GM19099 (cell line): ENCODE measurements at regions not wholly inside any gene's neighbourhood (a gene's known extent, or its start where the extent isn't known, plus 50 kb on each side); places are given as distances from the start of the nearest gene placed in this dataset.

Source experiments
- POLR2A ChIP-seq: IDR thresholded peaks from 3 replicates; pipeline ENCODE4 v1.6.1; 2011; ENCODE audit warnings: low read depth; ENCODE audit not compliant: insufficient read length; ENCODE audit errors: extremely low read depth

- TF ChIP-seq POLR2A = no peak
Measured at GRCh38 chr13:105363261-105364190, 1171.9 kb downstream of the EFNB2 start.

DNA sequence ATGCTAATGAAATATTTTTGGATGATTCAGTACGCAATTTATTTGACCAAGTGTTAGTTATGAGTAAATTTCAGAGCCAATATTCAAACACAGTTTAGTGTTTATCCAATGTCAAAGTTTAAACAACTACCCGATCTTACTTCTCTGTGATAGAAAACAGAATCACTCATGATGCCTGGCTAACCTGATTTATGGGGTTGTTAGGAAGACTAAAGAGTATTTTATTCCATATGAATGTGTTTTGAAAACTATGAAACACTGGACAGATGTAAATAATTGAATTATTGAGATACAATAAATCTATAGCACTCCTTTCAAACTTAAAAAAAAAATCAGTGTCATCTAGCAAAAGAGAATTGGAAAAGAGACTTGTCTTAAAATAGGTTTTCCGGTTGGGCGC is 1181.8 kb downstream of the EFNB2 start:
- no peak for TF ChIP-seq POLR2A

DNA sequence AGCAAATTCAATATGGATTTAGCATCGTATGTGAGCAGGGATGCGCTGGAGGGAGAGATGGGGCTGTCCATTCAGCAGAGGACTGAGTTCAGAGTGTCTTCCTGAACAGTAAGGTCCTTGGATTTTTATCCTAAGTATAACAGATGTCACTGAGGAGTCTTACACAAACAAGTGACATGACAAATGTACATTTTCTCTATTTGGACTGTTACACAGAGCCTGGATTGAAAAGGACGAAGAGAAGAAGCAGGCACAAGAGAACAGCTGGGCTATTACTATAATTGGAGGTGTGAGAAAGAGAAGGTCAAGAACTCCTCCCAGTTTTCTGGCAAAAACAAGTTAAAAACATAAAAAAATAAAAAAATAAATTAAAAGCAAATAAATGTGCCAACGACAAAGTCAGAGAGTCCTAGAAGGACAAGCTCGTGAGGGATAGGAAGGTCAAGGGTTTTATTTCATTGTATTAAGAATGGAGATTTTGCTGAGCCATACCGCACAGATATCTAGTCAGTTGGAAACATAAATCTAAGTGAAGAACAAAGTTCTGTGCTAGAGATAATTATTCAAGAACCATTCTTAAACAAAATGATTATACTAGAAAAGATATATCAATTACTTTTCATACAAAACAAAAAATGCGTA is 1186.3 kb downstream of the EFNB2 start:
- no peak for TF ChIP-seq POLR2A

DNA sequence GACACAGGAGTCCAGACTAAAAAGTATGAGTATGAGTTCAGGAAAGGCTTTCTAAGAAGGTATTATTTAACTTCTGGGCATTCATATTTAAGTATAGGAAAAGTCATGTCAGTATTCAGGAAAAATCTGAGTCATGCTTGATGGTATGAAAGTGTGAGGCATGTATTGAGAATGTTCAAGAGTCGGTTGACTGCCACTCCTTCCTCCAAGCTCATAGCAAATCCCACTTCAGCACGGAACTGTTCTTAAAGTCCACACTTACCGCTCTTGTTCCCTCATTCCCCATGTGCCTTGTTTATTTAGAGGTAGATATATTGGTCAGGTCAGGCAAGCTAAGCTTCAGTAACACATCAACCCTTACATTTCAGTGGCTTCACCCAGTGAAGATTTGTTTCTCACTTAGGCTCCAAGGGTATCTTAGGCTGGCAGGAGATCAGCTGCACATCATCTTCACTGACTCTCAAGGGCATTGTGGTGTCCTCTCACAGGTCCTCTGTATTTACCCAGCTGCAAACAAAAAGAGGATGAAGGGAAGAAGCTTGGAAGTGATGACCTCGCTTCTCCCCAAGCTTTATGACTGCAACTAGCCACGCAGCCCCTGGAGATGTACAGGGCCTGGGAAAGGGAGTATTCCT is 1189.2 kb downstream of the EFNB2 start:
- no peak for TF ChIP-seq POLR2A

- no peak for TF ChIP-seq POLR2A
Measured at GRCh38 chr13:105345730-105346129, 1189.7 kb downstream of the EFNB2 start.

- TF ChIP-seq POLR2A = no peak
Measured at GRCh38 chr13:105345131-105345530, 1190.3 kb downstream of the EFNB2 start.

- no peak for TF ChIP-seq POLR2A
Measured at GRCh38 chr13:105343134-105343806, 1192.2 kb downstream of the EFNB2 start.

GRCh38 chr13:105342281-105342820 is 1193.1 kb downstream of the EFNB2 start:
- no peak for TF ChIP-seq POLR2A

DNA sequence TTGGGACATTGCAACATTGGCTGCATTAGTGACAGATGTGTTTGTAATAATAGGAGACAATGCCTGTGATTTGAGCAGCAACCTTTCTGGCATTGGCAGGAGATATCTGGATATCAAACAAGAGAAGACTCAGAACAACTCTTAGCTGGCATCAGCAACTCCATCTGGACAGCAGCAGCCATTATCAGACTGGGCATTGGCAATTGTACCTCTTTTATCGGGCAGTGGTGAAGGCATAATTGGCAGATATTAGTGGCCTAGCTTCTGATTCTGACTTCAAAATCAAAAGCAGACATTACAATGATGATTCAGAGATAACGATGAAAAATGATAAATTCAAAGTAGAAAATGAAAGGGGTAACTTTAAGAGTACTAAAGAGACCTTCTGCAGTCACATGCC is 1193.7 kb downstream of the EFNB2 start:
- TF ChIP-seq POLR2A = no peak

DNA sequence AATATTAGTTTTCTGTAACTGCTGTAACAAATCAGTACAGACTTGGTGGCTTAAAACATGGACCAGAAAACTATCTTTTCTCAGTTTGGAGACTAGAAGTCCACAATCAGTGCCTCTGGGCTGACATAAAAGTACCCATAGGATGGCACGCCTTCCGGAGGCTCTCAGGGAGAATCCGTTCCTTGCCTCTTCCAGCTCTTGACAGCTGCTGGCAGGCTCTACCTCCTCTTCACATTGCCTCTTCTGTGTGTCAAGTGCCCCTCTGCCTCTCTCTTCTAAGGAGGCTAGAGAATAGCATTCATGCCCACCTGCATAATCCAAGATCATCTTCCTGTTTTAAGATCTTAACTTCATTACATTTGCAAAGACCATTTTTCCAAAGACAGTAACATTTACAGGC is 1194.2 kb downstream of the EFNB2 start:
- TF ChIP-seq POLR2A = no peak

- TF ChIP-seq POLR2A = no peak
Measured at GRCh38 chr13:105340061-105340606, 1195.3 kb downstream of the EFNB2 start.

- no peak for TF ChIP-seq POLR2A
Measured at GRCh38 chr13:105338773-105339172, 1196.7 kb downstream of the EFNB2 start.

GRCh38 chr13:105338006-105338405 is 1197.5 kb downstream of the EFNB2 start:
- TF ChIP-seq POLR2A = no peak

GRCh38 chr13:105336706-105337576 is 1198.5 kb downstream of the EFNB2 start:
- no peak for TF ChIP-seq POLR2A
